ENCODE measurements at regions not wholly inside any gene's neighbourhood (a gene's known extent, or its start where the extent isn't known, plus 50 kb on each side); places are given as distances from the start of the nearest gene placed in this dataset.

GRCh38 chr15:46556010-46556409 is 921.2 kb downstream of the SQOR start:
- Histone ChIP-seq H4K91ac (ENCODE audit: low read length) (no peak overlapping the region), H3K18ac (ENCODE audit: low read depth in 1 of 2, low read length in 2 of 2) (no peak overlapping the region), H3K23ac (ENCODE audit: low read length in 2 of 2) (no peak overlapping the region), H3K9me3 (ENCODE audit: control insufficient read depth, low read length) (peaks cover 5% of the 10 kb centered on the region), H3K79me1 (replicated peaks; ENCODE audit: low read length, poor library complexity, severe bottlenecking) (no peaks in the 10 kb centered on the region), H3K9ac (ENCODE audit: low read length) (no peak overlapping the region), H3K36me3 (ENCODE audit: control insufficient read depth in 1 of 2, insufficient read depth in 2 of 2, low read depth in 1 of 2, low read length in 2 of 2) (no peaks in the 10 kb centered on the region), H3K27ac (ENCODE audit: low read length, poor library complexity, severe bottlenecking) (no peak overlapping the region), H3K27me3 (ENCODE audit: control insufficient read depth in 1 of 2, insufficient read depth in 1 of 2, low read length in 2 of 2) (no peaks in the 10 kb centered on the region), H2AK5ac (ENCODE audit: low read length, severe bottlenecking) (no peak overlapping the region), H4K8ac (ENCODE audit: low read length) (no peak overlapping the region), H2BK120ac (ENCODE audit: low read depth, low read length) (no peak overlapping the region), H3K4me1 (ENCODE audit: control insufficient read depth, insufficient read depth, low read depth, low read length) (no peaks in the 10 kb centered on the region), H2AFZ (ENCODE audit: low read depth, low read length) (no peak overlapping the region), H2BK12ac (ENCODE audit: low read length in 2 of 2) (no peak overlapping the region), H3K14ac (ENCODE audit: low read length in 2 of 2) (no peak overlapping the region), H2BK15ac (ENCODE audit: low read depth, poor library complexity, severe bottlenecking) (no peak overlapping the region), H3K4me3 (ENCODE audit: insufficient read depth in 1 of 2, low read depth in 1 of 2, low read length in 2 of 2) (no peak overlapping the region), H2BK5ac (ENCODE audit: low read depth, low read length, poor library complexity, severe bottlenecking) (no peak overlapping the region), H3K4ac (ENCODE audit: low read depth in 1 of 2, low read length in 2 of 2) (no peak overlapping the region), H3K4me2 (ENCODE audit: low read length, poor library complexity, severe bottlenecking) (no peak overlapping the region)
- 90% methylated on average over 1 of the region's 1 CpG for WGBS
- DNase-seq, result no peak

GRCh38 chr15:46556559-46557379 is 921.9 kb downstream of the SQOR start:
- H2AK5ac ChIP-seq (ENCODE audit: low read length, severe bottlenecking), result no peak overlapping the region
- no peak overlapping the region for H3K4ac ChIP-seq (ENCODE audit: low read depth in 1 of 2, low read length in 2 of 2)
- no peak for DNase-seq
- no peaks in the 10 kb centered on the region for H3K79me1 ChIP-seq (replicated peaks; ENCODE audit: low read length, poor library complexity, severe bottlenecking)
- no peak overlapping the region for H4K8ac ChIP-seq (ENCODE audit: low read length)
- H3K9me3 ChIP-seq (ENCODE audit: control insufficient read depth, low read length), result peaks cover 5% of the 10 kb centered on the region
- H3K27me3 ChIP-seq (ENCODE audit: control insufficient read depth in 1 of 2, insufficient read depth in 1 of 2, low read length in 2 of 2), result no peaks in the 10 kb centered on the region
- no peaks in the 10 kb centered on the region for H3K4me1 ChIP-seq (ENCODE audit: control insufficient read depth, insufficient read depth, low read depth, low read length)
- no peak overlapping the region for H2BK12ac ChIP-seq (ENCODE audit: low read length in 2 of 2)
- H3K4me3 ChIP-seq (ENCODE audit: insufficient read depth in 1 of 2, low read depth in 1 of 2, low read length in 2 of 2), result no peak overlapping the region
- H3K36me3 ChIP-seq (ENCODE audit: control insufficient read depth in 1 of 2, insufficient read depth in 2 of 2, low read depth in 1 of 2, low read length in 2 of 2), result no peaks in the 10 kb centered on the region
- no peak overlapping the region for H3K14ac ChIP-seq (ENCODE audit: low read length in 2 of 2)
- H2BK120ac ChIP-seq (ENCODE audit: low read depth, low read length), result no peak overlapping the region
- H2AFZ ChIP-seq (ENCODE audit: low read depth, low read length), result no peak overlapping the region
- WGBS, result 80% methylated on average over 4 of the region's 5 CpGs
- H3K9ac ChIP-seq (ENCODE audit: low read length), result no peak overlapping the region
- H2BK15ac ChIP-seq (ENCODE audit: low read depth, poor library complexity, severe bottlenecking), result no peak overlapping the region
- H3K18ac ChIP-seq (ENCODE audit: low read depth in 1 of 2, low read length in 2 of 2), result no peak overlapping the region
- H2BK5ac ChIP-seq (ENCODE audit: low read depth, low read length, poor library complexity, severe bottlenecking), result no peak overlapping the region
- H3K27ac ChIP-seq (ENCODE audit: low read length, poor library complexity, severe bottlenecking), result no peak overlapping the region
- no peak overlapping the region for H3K23ac ChIP-seq (ENCODE audit: low read length in 2 of 2)
- no peak overlapping the region for H3K4me2 ChIP-seq (ENCODE audit: low read length, poor library complexity, severe bottlenecking)
- no peak overlapping the region for H4K91ac ChIP-seq (ENCODE audit: low read length)

- no peak overlapping the region for H3K27ac ChIP-seq (ENCODE audit: low read length, poor library complexity, severe bottlenecking)
- H3K27me3 ChIP-seq (ENCODE audit: control insufficient read depth in 1 of 2, insufficient read depth in 1 of 2, low read length in 2 of 2), result no peaks in the 10 kb centered on the region
- no peak overlapping the region for H2BK15ac ChIP-seq (ENCODE audit: low read depth, poor library complexity, severe bottlenecking)
- no peak overlapping the region for H3K4me2 ChIP-seq (ENCODE audit: low read length, poor library complexity, severe bottlenecking)
- H3K9me3 ChIP-seq (ENCODE audit: control insufficient read depth, low read length), result no peaks in the 10 kb centered on the region
- WGBS, result 20% methylated on average over 1 of the region's 3 CpGs
- no peaks in the 10 kb centered on the region for H3K79me1 ChIP-seq (replicated peaks; ENCODE audit: low read length, poor library complexity, severe bottlenecking)
- H3K14ac ChIP-seq (ENCODE audit: low read length in 2 of 2), result no peak overlapping the region
- H3K23ac ChIP-seq (ENCODE audit: low read length in 2 of 2), result no peak overlapping the region
- no peak overlapping the region for H2AFZ ChIP-seq (ENCODE audit: low read depth, low read length)
- no peak overlapping the region for H4K91ac ChIP-seq (ENCODE audit: low read length)
- H2BK12ac ChIP-seq (ENCODE audit: low read length in 2 of 2), result no peak overlapping the region
- H3K36me3 ChIP-seq (ENCODE audit: control insufficient read depth in 1 of 2, insufficient read depth in 2 of 2, low read depth in 1 of 2, low read length in 2 of 2), result no peaks in the 10 kb centered on the region
- no peak overlapping the region for H2BK120ac ChIP-seq (ENCODE audit: low read depth, low read length)
- DNase-seq, result no peak
- no peak overlapping the region for H2BK5ac ChIP-seq (ENCODE audit: low read depth, low read length, poor library complexity, severe bottlenecking)
- no peaks in the 10 kb centered on the region for H3K4me1 ChIP-seq (ENCODE audit: control insufficient read depth, insufficient read depth, low read depth, low read length)
- no peak overlapping the region for H2AK5ac ChIP-seq (ENCODE audit: low read length, severe bottlenecking)
- no peak overlapping the region for H3K9ac ChIP-seq (ENCODE audit: low read length)
- H3K18ac ChIP-seq (ENCODE audit: low read depth in 1 of 2, low read length in 2 of 2), result no peak overlapping the region
- no peak overlapping the region for H4K8ac ChIP-seq (ENCODE audit: low read length)
- H3K4ac ChIP-seq (ENCODE audit: low read depth in 1 of 2, low read length in 2 of 2), result no peak overlapping the region
- no peak overlapping the region for H3K4me3 ChIP-seq (ENCODE audit: insufficient read depth in 1 of 2, low read depth in 1 of 2, low read length in 2 of 2)
Measured at GRCh38 chr15:46567968-46568367, 933.1 kb downstream of the SQOR start.

GRCh38 chr15:46569781-46570180 is 935.0 kb downstream of the SQOR start:
- no peak overlapping the region for H2BK12ac ChIP-seq (ENCODE audit: low read length in 2 of 2)
- no CpG with 5 or more reads among the region's 1 CpG for WGBS

More at GRCh38 chr15:46569781-46570180, 935.0 kb downstream of the SQOR start:
- Histone ChIP-seq H3K4me3 (ENCODE audit: insufficient read depth in 1 of 2, low read depth in 1 of 2, low read length in 2 of 2) (no peak overlapping the region), H3K79me1 (replicated peaks; ENCODE audit: low read length, poor library complexity, severe bottlenecking) (no peaks in the 10 kb centered on the region), H3K27ac (ENCODE audit: low read length, poor library complexity, severe bottlenecking) (no peak overlapping the region), H4K8ac (ENCODE audit: low read length) (no peak overlapping the region), H3K14ac (ENCODE audit: low read length in 2 of 2) (no peak overlapping the region), H2AK5ac (ENCODE audit: low read length, severe bottlenecking) (no peak overlapping the region), H3K4ac (ENCODE audit: low read depth in 1 of 2, low read length in 2 of 2) (no peak overlapping the region), H2AFZ (ENCODE audit: low read depth, low read length) (no peak overlapping the region), H3K4me2 (ENCODE audit: low read length, poor library complexity, severe bottlenecking) (no peak overlapping the region), H4K91ac (ENCODE audit: low read length) (no peak overlapping the region), H3K9ac (ENCODE audit: low read length) (no peak overlapping the region), H3K36me3 (ENCODE audit: control insufficient read depth in 1 of 2, insufficient read depth in 2 of 2, low read depth in 1 of 2, low read length in 2 of 2) (no peaks in the 10 kb centered on the region), H3K18ac (ENCODE audit: low read depth in 1 of 2, low read length in 2 of 2) (no peak overlapping the region), H2BK120ac (ENCODE audit: low read depth, low read length) (no peak overlapping the region), H3K27me3 (ENCODE audit: control insufficient read depth in 1 of 2, insufficient read depth in 1 of 2, low read length in 2 of 2) (no peaks in the 10 kb centered on the region), H3K9me3 (ENCODE audit: control insufficient read depth, low read length) (no peaks in the 10 kb centered on the region), H3K4me1 (ENCODE audit: control insufficient read depth, insufficient read depth, low read depth, low read length) (no peaks in the 10 kb centered on the region), H2BK15ac (ENCODE audit: low read depth, poor library complexity, severe bottlenecking) (no peak overlapping the region), H3K23ac (ENCODE audit: low read length in 2 of 2) (no peak overlapping the region), H2BK5ac (ENCODE audit: low read depth, low read length, poor library complexity, severe bottlenecking) (no peak overlapping the region)
- DNase-seq, result no peak
